AG09309 (cell line): ENCODE measurements at regions not wholly inside any gene's neighbourhood (a gene's known extent, or its start where the extent isn't known, plus 50 kb on each side); places are given as distances from the start of the nearest gene placed in this dataset.

Experiments used
- DNase-seq: peaks from one replicate; pipeline ENCODE4 v3.0.0-alpha.2; 2010; ENCODE audit warnings: low read depth
- H3K4me3 ChIP-seq: 2 replicates; pipeline ENCODE4 v1.5.1; 2011; ENCODE audit warnings: mild to moderate bottlenecking, low read depth, low read length, moderate library complexity; ENCODE audit not compliant: control insufficient read depth
- TF ChIP-seq, protein P1 (sequence below): IDR thresholded peaks from 2 replicates; pipeline ENCODE4 v1.5.1; 2011; ENCODE audit warnings: mild to moderate bottlenecking, low read depth, low read length, inconsistent platforms; ENCODE audit not compliant: insufficient read depth, control insufficient read depth; ENCODE audit errors: missing control alignments

- no peak for DNase-seq
- no peak overlapping the region for H3K4me3 ChIP-seq
- TF ChIP-seq, protein P1, sequence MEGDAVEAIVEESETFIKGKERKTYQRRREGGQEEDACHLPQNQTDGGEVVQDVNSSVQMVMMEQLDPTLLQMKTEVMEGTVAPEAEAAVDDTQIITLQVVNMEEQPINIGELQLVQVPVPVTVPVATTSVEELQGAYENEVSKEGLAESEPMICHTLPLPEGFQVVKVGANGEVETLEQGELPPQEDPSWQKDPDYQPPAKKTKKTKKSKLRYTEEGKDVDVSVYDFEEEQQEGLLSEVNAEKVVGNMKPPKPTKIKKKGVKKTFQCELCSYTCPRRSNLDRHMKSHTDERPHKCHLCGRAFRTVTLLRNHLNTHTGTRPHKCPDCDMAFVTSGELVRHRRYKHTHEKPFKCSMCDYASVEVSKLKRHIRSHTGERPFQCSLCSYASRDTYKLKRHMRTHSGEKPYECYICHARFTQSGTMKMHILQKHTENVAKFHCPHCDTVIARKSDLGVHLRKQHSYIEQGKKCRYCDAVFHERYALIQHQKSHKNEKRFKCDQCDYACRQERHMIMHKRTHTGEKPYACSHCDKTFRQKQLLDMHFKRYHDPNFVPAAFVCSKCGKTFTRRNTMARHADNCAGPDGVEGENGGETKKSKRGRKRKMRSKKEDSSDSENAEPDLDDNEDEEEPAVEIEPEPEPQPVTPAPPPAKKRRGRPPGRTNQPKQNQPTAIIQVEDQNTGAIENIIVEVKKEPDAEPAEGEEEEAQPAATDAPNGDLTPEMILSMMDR = no peak
These were observed 435.4 kb upstream of the CNTNAP2 start for GRCh38 chr7:145681159-145681558.

DNA sequence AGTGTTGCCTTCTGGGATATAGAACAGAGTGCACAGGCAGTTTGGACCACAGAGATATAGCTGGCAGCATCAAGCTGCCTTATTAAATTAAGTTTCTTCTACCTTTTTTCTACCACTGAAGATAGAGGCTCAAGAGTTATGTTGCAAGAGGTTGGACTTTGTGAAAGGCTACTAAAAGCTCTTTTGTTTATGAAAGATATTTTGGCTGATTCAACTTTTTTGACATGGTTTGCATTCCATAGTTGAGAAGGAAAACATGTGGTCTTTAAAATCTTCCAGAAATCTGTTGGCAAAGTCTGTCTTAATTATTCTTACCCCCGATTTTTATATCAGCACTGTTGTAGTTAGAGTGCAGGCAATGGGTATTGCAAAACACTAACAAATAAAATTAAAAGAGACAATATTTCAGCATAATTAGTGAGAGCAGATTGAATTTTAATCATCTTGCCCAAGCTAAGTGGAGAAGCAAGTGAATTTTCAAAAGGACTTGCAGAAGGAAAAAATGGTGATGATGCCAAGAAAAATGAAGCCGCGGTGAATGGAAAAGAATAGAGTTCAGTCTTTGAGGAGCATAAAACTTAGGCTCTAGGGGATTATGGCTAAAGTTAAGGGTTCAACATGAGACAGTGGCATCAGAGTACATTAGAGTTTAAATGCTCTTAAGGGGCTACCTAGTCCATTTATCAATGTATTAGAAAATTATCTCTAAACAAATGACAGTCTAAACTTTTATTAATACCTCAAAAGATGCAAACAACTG lies 450.9 kb upstream of the CNTNAP2 start:
- no peak for DNase-seq
- TF ChIP-seq, protein P1 = no peak
- no peak overlapping the region for H3K4me3 ChIP-seq

DNA sequence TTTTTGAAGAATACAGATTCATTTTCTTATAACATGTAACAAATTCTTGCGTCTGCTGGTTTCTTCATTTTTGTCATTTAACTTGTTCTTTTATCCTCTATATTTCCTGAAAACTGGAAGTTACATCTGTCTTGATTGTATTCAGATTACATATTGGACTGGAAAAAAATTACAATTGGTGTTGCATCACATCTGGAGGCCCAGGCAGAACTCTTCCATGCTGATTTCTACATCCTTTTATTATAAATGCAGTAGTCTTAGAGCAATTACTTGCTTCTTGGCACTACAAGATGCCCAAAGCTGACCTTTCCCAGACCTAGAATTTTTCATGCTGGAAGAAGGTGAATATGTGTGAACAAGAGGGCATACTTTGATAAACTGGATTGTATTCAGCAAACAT lies 460.9 kb upstream of the CNTNAP2 start:
- DNase-seq = no peak
- TF ChIP-seq, protein P1 = no peak
- H3K4me3 ChIP-seq = no peak overlapping the region

GRCh38 chr7:145645135-145645515 lies 471.5 kb upstream of the CNTNAP2 start:
- TF ChIP-seq, protein P1 = no peak
- DNase-seq = no peak
- H3K4me3 ChIP-seq = no peak overlapping the region

- DNase-seq = no peak
- H3K4me3 ChIP-seq = no peak overlapping the region
- TF ChIP-seq, protein P1 = no peak
These were observed 472.0 kb upstream of the CNTNAP2 start for GRCh38 chr7:145644426-145645134.

- TF ChIP-seq, protein P1 = no peak
- DNase-seq = no peak
- H3K4me3 ChIP-seq = no peak overlapping the region
These were observed 472.6 kb upstream of the CNTNAP2 start for GRCh38 chr7:145643981-145644380.
